Gastroesophageal sphincter (tissue), 3 donors: ENCODE measurements at regions not wholly inside any gene's neighbourhood (a gene's known extent, or its start where the extent isn't known, plus 50 kb on each side); places are given as distances from the start of the nearest gene placed in this dataset.

ENCODE experiments used
- POLR2A ChIP-seq, 2 donors: fragments of 450-650 bp; IDR thresholded peaks; one replicate each; pipeline ENCODE4 v1.6.1; 2017; ENCODE audit warnings: antibody characterized with exemption in 2 of 2, mild to moderate bottlenecking in 2 of 2, moderate library complexity in 1 of 2
- POLR2AphosphoS5 ChIP-seq: sonication (generic); formaldehyde crosslinking; IDR thresholded peaks from one replicate; pipeline ENCODE4 v1.6.1; 2017; ENCODE audit warnings: antibody characterized with exemption
- TF ChIP-seq, protein P1 (sequence below), 4 experiments: fragments of 200-600 bp in 2 of 4; fragments of 450-650 bp in 2 of 4; sonication (generic) in 1 of 4; IDR thresholded peaks; one replicate each; pipeline ENCODE4 v1.5.1; 2017 to 2019; ENCODE audit warnings: antibody characterized with exemption in 4 of 4, mild to moderate bottlenecking in 2 of 4, moderate library complexity in 2 of 4

DNA sequence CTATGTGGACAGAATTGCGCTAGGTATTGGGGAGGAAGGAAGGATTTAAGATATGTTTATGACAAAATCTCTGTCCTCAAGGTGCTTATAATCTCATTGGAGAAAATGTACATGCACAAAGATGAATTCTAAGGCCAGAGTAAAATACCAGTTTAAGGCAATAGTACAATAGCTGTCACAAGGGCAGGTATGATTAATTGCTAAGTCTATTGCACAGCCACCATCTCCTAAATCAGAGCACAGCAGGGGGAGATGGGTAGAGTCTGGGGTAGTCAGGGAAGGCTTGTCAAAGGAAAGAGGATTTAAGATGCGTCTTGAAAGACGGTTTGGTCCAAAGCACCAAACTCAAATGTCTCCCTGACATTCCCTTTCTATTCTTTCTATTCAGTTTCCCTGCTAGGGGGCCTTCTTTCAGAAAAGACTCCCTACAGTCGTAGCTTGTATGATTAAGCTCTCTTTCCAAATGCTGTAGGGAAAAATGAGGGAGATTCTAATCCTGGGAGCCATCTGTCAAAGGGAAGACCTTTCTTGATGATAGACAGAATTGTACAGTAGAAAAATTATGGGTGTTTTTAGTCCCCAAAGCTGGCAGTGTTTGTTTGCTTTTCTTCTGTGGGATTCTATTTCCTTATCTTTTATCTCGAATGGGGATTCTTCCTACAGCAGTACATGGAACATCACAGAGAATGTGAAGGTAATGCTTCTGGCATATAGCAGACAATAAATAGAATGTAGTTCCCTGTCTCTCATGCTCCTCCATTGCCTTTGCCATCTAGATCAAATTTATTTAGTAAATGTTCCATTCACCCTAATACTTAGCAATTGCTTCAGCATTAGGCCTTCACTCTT, 107.6 kb upstream of the NFIA start:
- TF ChIP-seq, protein P1, sequence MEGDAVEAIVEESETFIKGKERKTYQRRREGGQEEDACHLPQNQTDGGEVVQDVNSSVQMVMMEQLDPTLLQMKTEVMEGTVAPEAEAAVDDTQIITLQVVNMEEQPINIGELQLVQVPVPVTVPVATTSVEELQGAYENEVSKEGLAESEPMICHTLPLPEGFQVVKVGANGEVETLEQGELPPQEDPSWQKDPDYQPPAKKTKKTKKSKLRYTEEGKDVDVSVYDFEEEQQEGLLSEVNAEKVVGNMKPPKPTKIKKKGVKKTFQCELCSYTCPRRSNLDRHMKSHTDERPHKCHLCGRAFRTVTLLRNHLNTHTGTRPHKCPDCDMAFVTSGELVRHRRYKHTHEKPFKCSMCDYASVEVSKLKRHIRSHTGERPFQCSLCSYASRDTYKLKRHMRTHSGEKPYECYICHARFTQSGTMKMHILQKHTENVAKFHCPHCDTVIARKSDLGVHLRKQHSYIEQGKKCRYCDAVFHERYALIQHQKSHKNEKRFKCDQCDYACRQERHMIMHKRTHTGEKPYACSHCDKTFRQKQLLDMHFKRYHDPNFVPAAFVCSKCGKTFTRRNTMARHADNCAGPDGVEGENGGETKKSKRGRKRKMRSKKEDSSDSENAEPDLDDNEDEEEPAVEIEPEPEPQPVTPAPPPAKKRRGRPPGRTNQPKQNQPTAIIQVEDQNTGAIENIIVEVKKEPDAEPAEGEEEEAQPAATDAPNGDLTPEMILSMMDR (IDR thresholded peaks at IDR 0.05), result no peak
- TF ChIP-seq POLR2A (IDR thresholded peaks at IDR 0.05) (no peak), POLR2AphosphoS5 (no peak)
